ENCODE measurements at regions not wholly inside any gene's neighbourhood (a gene's known extent, or its start where the extent isn't known, plus 50 kb on each side); places are given as distances from the start of the nearest gene placed in this dataset.
"Not testable (repeated sequence)": the region's sequence is repeated elsewhere in the genome, so short reads cannot be mapped to it uniquely, and the experiment has no call there.

DNA sequence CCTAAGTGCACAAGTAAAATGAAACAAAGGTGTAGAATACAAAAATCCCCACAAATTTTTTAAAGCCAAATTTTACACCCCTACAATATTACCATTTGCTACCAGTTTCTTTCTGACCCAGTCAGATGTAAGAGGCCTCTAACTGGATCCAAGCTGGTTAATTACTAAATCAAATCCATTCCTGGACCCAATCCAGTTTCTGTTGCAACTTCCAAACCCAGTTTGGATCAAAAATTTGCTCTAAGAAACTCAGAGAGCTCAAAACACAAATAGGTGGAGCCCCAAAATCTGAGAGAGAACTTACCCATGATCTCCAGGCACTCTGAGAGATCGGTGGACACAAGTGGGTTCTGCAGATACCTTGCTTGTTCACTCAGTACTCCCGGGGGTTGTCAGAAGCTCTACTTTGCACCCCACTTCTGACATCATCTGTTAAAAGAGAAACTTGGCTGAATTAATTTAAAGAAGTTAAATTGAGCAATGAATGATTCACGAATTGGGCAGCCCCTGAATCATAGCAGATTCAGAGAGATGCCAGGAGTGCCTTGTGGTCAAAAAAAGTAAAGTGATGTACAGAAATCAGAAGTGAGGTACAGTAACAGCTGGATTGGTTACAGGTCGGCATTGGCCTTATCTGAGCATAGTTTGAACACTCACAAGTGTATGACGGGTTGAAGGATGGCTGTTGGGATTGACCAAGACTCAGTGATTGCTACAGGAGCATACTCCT lies 448.0 kb downstream of the KCNT2 start:
- DNase-seq (ENCODE audit: low read depth in 4 of 4, low spot score in 2 of 4), result no peak

GRCh38 chr1:196155586-196155985 lies 452.7 kb downstream of the KCNT2 start:
- no peak for DNase-seq (ENCODE audit: low read depth in 4 of 4, low spot score in 2 of 4)

DNA sequence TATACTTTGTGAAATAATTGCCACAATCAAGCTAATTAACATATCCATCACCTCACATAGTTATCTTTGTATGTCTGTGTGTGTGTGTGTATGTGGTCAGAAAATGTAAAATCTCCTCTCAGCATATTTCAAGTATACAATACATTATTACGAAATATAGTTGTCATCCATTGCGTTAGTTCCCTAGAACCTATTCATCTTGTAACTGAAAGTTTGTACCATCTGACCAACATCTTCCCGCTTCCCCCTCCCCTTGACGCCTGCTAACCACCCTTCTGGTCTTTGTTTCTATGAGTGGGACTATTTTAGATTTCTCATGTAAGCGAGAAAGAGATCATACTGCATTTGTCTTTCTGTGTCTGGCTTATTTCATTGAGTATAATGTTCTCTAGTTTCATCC lies 455.3 kb downstream of the KCNT2 start:
- no peak for DNase-seq (ENCODE audit: low read depth in 4 of 4, low spot score in 2 of 4)

DNA sequence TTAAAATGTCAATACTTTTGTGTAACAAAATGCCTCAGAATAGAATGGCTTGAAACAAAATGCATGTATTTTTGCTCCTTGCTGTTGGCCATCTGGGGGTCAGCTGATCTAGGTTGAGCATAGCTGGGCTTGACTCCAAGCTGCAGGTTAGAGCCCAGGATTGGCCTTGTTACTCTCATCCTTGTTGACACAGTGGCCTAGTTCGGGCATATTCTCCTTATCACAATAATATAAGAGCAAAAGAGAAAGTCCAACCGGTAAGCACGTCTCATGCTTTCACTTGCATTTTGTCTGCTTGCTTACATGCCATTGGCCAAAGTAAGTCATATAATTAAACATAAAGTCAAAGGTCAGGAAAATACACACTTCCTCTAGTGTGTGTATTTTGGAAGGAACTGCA lies 456.2 kb downstream of the KCNT2 start:
- DNase-seq (ENCODE audit: low read depth in 4 of 4, low spot score in 2 of 4), result no peak

DNA sequence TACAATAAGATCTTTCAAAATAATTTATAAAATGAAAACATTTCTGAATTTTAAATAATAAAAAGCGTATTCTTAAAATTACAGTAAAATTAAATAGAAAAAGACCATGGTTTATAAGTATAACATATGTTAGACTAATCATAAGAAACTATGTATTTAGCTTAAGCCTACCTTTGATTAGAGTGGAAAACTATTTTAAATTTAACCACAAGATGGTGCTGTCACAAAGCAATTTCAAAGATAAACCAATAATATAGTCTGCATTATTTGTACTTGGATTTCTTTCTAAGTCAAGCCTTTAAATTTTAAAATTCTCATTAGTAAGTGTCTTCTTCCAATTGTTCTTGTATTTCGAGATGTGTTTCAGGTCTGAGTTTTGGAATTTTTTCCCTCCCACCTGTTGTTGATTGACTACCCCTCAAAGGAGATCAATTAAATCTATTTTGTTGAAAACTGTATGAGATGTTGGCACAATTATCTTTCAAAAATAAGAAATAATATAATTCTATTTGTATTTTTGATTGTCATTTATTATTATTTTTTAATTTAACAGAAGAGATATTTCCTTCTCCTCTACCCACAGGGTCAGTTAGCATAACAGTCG lies 459.8 kb downstream of the KCNT2 start:
- DNase-seq (ENCODE audit: low read depth in 4 of 4, low spot score in 2 of 4), result peak in 3 of 4 donors; percentile 6 to 23 (median 15)

DNA sequence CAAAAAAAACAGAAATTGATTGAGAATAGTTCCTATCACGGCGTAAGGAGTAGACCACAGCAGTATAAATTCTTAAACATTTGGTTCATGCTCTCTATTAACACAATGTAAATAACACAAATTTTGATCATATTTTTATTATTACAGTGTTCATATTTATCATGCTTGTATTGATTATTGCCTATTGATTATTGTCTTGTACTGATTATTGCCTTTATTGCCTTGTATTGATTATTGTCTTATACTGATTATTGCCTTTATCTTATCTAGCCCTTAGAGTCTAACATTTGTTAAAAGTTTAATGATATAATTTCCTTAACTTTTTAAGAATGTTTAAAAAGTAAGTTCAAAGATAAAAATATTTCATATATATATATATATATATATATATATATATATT lies 460.7 kb downstream of the KCNT2 start:
- no peak for DNase-seq (ENCODE audit: low read depth in 4 of 4, low spot score in 2 of 4)

- not testable (repeated sequence) for DNase-seq (ENCODE audit: low read depth in 4 of 4, low spot score in 2 of 4)
Measured at GRCh38 chr1:196145151-196145550, 463.1 kb downstream of the KCNT2 start.

DNA sequence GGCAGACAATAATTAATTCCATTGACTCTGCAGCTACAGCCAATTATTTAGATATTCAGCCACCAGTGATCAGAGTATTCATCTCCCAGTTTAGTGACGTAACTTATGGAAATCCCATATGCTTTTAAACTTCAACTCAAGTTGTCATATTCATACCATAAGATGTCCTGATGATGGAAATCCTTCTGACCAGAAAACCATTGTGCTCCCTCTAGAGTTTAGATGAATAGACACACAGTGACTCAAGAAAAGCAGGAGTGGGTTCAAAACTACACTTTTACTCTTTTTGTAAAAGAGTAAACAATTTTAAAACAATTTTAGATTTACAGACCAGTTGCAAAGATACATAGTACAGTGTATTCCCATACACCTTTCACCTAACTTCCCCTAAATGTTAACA lies 463.7 kb downstream of the KCNT2 start:
- no peak for DNase-seq (ENCODE audit: low read depth in 4 of 4, low spot score in 2 of 4)

DNA sequence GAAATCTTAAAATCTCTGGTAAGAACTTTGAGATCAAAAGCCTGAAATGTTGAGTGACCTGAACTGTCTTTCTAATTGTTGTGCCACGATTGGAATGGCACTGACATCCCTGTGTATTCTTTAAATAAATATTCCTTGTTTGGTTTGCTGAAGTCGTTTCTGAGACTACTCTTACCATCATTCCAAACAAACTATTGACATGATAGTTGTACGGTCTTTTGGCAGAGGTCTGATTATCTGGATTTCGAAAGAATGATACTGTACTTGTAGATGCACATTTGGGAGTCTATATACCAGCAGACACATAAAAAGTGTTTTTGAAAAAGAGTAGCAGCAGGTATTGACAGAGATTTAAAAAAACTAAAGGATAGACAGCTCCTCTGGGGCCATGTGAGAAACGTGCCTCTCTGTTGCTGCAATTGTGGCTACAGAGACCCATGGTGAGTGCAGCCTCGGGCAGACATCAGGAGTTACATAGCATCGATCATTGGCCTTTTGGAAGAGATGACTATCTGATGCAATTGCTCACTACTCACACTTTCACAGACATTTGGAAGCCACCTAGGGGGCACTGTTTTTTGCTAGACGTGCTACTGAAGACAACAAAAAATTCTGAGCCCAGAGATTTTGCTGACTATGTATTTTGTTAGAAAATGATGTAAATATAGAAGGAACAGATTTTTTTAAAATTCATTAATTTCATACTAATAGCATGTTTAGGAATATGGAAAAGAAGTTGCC lies 464.5 kb downstream of the KCNT2 start:
- DNase-seq (ENCODE audit: low read depth in 4 of 4, low spot score in 2 of 4), result no peak

GRCh38 chr1:196142111-196142640 lies 466.1 kb downstream of the KCNT2 start:
- no peak for DNase-seq (ENCODE audit: low read depth in 4 of 4, low spot score in 2 of 4)

GRCh38 chr1:196136396-196136795 lies 471.8 kb downstream of the KCNT2 start:
- no peak for DNase-seq (ENCODE audit: low read depth in 4 of 4, low spot score in 2 of 4)

DNA sequence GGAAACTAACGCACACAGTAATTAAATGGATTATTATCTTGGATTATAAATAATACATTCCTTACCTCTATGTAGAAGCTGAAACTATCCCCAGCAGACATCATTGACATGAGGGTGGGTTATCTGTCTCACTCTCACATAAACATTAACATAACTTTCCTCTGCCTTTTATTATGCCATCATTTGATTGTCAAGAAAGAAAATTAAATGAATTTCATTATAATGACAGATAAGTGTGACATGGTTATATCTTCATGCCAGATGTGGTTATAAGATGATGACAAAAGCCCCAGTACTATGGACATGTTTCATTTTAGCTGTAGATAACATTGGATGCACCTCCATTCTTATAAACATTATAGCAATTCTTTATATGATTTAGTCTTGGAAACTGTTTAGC lies 476.5 kb downstream of the KCNT2 start:
- DNase-seq (ENCODE audit: low read depth in 4 of 4, low spot score in 2 of 4), result no peak

GRCh38 chr1:196128835-196129234 lies 479.4 kb downstream of the KCNT2 start:
- no peak for DNase-seq (ENCODE audit: low read depth in 4 of 4, low spot score in 2 of 4)

DNA sequence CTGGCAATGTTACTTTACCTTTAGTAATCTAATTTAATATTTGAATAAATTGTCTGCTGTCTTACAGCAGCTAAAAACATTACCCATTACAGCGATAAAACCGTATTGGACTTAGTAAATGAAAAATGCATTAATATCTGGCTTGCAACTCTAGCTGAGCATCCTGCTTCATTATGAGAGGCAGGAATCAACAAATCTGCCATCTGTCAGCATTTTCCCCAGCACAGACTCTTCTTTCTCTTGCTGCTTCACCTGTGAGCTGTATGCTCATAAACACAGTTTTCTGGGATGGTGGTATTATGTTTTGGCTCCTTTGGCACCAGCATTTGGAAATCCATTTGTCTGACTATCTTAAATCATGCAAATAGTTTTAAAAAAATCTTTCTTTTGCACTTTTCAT lies 487.1 kb downstream of the KCNT2 start:
- DNase-seq (ENCODE audit: low read depth in 4 of 4, low spot score in 2 of 4), result no peak

GRCh38 chr1:196115646-196116045 lies 492.6 kb downstream of the KCNT2 start:
- DNase-seq (ENCODE audit: low read depth in 4 of 4, low spot score in 2 of 4), result peak in 1 of 4 donors; percentile 7

DNA sequence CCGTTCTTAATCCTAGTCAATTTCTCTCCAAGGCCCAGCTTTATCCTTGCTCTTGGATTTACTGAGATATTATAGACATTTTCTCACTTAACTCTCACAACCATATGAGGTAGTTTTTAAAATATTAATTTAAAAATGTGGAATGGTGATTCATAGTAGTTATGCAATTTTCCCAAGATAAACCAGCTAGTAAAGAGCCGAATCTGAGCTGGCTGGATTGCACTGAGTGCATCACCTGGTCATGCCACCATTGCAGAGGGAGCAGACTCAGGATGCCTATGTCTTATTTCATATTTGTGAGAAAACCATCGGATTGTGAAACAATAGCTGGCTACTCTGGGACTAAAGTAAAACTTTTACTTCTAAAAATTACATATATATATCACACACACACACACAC lies 494.0 kb downstream of the KCNT2 start:
- DNase-seq (ENCODE audit: low read depth in 4 of 4, low spot score in 2 of 4), result no peak

DNA sequence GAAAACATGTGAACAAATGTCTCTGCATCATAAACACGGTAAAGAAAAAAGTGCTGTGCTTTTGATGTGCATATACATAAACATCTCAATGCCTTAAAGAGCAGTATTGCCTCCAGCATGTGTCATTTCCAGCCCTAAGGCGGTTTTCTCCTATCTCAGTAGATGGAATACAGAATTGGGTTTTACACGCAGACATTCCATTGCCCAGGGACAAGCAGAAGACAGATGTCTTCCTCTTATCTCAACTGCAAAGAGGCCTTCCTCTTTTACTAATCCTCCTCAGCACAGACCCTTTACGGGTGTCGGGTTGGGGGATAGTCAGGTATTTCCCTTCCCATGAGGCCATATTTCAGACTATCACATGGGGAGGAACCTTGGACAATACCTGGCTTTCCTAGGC lies 499.2 kb downstream of the KCNT2 start:
- DNase-seq (ENCODE audit: low read depth in 4 of 4, low spot score in 2 of 4), result not testable (repeated sequence)

GRCh38 chr1:196105901-196106300 lies 502.3 kb downstream of the KCNT2 start:
- no peak for DNase-seq (ENCODE audit: low read depth in 4 of 4, low spot score in 2 of 4)

DNA sequence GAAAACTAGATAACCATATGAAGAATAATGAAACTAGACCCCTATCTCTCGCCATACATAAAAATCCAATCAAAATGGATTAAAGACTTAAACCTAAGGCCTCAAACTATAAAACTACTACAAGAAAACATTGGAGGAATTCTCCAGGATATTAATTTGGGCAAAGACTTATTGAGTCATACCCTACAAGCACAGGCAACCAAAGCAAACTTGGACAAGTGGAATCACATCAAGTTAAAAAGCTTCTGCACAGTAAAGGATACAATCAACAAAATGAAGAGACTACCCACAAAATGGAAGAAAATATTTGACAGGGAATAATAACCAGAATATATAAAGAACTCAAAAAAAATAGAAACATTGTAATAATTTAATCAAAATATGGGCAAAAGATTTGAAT lies 505.4 kb downstream of the KCNT2 start:
- no peak for DNase-seq (ENCODE audit: low read depth in 4 of 4, low spot score in 2 of 4)

DNA sequence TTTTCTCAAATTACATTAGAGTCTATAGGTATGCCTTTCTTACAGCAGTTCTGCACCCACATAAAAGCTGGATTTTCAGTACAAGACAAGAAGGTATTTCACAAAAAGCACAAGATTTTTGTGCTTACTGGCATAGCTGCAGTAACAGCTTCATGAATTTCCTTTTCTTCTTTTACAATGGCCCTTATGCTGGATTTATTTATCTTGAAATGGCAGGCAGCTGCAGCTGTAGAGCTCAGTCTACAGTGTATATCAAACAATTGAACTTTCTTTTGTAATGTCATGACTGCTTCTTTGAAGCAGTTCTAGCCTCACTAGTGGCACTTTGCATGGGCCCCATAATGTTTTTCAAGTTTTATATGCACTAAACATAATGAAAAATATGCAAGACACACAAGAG lies 510.2 kb downstream of the KCNT2 start:
- DNase-seq (ENCODE audit: low read depth in 4 of 4, low spot score in 2 of 4), result no peak

DNA sequence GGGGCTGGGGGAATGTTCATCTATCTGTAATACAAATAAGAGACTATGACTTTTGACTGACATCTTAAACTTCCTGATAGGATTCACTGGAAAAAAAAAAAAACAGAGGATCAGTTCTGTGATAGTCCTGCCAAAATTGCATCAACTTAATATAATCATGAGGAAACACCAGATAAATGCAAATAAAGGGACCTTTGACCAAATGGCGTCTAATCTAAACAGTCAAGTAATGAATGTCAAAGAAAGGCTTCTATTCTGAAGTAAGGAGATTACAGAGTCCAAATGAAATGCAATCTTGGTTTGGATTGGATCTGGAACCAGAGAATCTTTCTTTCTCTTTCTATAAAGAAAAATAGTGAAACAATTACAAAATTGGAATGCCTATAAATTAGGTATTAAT lies 513.4 kb downstream of the KCNT2 start:
- no peak for DNase-seq (ENCODE audit: low read depth in 4 of 4, low spot score in 2 of 4)

Measured in left renal cortex interstitium (tissue), 4 donors.